UCSD-AML1 (cell line): ENCODE measurements at regions not wholly inside any gene's neighbourhood (a gene's known extent, or its start where the extent isn't known, plus 50 kb on each side); places are given as distances from the start of the nearest gene placed in this dataset.

ENCODE experiments used
- DNase-seq: peaks from one replicate; lab custom pipeline; 2025; ENCODE audit not compliant: unreplicated experiment; lab: John Stamatoyannopoulos, UW

DNA sequence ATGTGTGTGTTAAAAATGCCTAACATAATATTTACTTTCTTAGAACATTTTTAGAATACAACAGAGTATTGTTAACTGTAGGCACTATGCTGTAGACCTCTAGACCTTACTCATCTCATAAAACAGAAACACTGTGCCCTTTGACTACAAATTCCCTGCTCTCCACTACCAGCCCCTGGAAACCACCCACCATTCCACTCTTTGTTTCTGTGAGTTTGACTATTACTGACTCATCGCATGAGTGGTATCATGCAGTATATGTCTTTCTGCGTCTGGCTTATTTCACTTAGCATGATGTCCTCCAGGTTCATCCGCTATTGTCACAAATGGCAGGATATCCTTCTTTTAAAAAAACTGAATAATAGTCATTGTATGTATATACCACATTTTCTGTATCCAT is 216.7 kb upstream of the CFAP20DC start:
- DNase-seq = no peak

DNA sequence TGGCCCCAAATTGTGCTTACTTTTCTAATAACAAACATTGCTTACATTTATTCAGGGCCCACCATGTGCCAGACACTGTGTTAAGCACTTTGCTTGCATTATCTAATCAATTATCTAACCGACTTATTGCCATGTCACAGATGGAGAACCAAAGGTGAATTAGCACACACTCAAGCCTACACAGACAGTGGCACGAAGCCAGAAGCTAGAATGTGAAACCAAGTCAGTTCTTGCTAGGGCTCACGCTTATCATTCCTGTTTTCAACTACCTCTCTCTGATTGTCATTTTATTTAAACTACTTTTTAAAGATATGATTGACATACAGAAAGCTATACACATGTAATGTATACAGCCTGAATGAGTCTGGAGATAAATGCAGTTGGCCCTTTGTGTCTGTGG is 215.7 kb upstream of the CFAP20DC start:
- DNase-seq = no peak

GRCh38 chr3:59264366-59264765 is 214.5 kb upstream of the CFAP20DC start:
- no peak for DNase-seq

DNA sequence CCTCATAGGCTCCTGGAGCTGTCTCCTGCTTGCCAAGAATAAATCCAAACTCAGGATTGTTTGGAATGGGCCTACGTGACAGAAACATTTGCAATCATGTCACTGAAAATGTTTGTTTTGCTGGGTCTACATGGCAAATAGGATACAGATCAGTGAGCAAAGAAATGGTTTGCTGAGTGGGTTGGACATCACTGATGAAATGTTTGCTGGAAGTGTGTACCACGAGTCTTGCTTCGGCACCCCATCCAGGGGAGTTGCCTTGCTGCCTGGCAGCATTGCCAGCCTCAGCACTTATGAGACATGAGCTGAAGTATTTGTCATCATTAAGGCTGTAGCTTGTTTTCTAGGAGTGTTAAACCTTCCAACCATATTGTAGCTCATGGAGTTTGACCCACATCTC is 213.3 kb upstream of the CFAP20DC start:
- no peak for DNase-seq

GRCh38 chr3:59262076-59262498 is 212.3 kb upstream of the CFAP20DC start:
- no peak for DNase-seq

DNA sequence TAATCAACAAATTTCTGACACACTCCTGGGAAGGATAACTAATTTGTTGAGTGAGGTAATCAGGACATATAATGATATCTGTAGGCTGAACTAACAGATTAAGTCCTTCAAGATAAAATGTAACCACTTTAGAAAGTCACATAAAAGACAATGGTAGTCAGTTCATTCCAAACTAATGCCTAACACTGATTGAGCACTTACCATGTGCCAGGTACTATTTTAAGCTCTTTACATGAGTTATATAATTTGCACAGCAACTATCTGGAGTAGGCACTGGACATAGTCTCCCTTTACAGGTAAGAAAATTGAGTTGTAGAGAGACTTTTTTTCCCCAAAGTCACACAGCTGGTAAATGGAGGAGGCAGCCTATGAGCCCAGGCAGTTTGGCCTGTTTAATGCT is 211.2 kb upstream of the CFAP20DC start:
- no peak for DNase-seq

GRCh38 chr3:59258550-59259260 is 208.9 kb upstream of the CFAP20DC start:
- DNase-seq = no peak

DNA sequence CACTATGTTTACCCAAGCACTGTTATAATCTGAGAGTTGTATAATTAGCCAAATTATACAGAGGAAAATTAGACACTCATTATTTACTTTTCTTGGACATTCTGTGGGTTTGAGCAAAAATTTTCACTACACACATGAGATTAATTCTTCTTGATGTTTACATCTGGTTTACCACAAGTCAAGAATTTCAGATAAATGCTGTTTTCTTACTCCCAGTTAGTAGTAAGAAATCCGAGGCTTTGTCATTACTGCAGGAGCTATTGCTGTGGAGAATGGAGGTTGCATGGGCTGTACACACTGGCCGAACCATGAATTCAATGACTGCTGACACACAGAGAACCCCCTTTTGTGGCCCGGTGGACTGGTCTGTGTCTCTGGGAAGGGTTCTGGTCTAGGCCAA is 207.7 kb upstream of the CFAP20DC start:
- DNase-seq = no peak

DNA sequence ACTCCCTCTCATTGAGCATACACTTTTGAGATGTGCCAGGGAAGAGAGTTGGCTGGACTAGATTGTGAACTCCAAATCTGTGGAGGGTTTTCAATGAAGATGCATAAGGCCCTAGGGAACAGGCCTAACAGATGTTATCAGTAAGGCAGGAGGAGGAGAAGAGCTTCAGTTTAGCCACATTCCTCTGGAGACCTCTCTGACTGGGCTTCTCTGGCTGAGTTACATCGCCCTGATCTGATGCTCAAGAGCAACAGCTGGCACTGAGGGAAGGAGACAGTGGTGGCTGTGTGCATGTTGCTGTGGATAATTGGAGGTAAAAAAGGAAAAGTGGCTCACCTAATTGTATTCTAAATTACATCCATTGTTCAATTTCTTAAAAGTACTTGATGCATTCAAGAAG is 206.4 kb upstream of the CFAP20DC start:
- no peak for DNase-seq

- DNase-seq = no peak
Observed at GRCh38 chr3:59254976-59255375, 205.2 kb upstream of the CFAP20DC start.

GRCh38 chr3:59254433-59254832 is 204.6 kb upstream of the CFAP20DC start:
- DNase-seq = no peak

GRCh38 chr3:59253523-59253922 is 203.7 kb upstream of the CFAP20DC start:
- DNase-seq = no peak

DNA sequence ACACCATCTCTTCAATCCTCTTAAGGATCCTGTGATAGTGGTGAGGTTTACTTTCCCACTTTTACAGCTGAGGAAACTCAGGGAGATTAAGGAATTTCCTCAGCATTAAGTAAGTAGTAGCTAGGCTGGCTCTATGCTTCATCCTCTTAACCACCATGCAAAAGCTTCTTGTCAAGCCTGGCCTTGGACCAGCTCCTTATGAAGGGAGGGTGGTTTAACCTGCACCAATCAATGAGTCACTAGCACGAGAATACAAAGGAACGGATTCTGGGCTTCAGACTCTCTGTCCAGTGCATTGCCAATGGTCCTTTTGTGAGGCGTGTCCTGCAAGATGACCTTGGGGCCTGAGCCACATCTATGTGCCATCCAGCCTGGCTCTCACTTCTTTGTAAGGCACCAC is 202.0 kb upstream of the CFAP20DC start:
- DNase-seq = no peak

DNA sequence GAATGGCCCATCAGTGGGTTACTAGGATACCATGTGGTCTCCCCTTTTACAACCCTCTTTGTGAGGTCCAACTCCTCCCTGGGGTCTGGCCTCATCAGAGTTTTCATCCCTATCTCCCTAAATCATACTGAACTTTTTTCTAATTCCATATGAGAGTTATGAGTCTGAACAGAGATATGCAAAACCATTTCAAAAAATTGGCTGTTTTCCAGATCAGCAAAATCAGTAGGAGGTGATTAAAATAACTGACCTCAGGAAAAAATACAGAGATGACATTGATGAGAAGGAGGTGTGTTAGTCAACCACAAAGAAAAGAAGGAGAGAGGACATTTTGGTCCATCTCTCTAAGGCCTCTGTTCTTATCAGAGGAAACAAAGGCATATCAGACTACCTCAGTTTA is 200.8 kb upstream of the CFAP20DC start:
- no peak for DNase-seq

DNA sequence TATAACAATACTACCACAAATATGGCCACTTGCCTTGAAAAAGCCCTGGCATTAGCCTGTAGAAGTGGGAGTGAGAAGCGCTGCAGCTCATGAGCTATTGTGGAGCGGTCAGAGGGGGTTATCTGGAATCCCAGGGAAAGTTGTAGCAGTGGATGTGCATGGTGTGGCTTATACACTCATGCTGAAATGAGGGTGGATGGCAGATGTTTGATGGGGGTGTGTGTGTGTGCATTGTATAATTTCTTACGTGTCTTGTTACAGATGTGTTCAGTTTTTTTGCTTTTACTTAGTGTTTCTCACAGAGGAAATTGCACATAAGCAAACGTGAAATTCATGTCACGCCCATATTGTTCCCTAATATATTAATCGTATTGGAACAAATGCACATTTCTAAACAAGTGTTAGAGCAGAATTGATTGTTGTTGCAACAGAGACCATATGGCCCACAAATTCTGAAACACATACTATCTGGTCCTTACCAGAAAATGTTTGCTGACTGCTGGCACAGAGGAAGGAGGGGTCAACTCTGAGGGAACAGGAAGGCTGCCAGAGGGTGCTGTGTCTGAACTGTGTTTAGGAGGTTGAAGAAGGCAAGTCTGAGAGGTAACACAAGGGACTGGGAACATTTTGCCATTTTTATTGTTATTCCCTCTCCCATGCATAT is 200.0 kb upstream of the CFAP20DC start:
- DNase-seq = no peak

DNA sequence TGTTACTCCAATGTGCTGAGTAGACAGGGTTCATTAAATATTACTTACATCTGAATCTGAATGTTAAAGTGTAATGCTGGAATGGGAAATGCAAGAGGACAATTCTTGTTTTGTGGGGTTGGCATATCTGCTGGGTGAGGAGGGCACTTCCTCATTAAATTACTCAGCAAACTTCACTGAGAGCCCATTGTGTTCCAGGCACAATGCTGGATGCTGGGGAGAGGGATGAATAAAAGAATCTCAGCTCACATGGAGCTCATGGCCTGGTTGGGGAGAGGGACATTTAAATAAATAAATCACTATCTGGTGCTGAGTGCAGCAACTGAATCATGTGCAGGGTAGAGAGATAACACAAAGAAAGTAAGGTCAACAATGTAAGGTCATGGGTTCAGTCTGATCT is 199.2 kb upstream of the CFAP20DC start:
- no peak for DNase-seq

DNA sequence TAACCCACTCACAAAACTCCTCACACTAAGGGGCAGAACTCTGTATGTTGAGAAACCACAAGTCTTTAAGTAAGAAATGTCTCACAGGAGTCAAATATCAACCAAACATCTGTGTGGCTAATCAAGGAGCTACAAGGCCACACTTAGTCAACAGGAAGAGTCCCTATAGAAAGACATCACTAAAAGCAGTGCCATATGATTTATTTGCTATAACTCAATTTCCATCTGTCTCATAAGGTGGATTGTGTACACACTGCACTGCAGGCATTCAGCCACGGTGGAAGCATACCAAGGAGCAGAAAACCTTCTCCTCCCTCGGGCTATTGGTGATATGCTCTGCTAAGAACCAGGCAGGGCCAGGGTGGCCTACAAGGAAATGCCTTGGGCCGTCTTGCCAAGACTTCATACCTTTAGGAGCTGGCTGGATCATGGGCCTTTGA is 197.6 kb upstream of the CFAP20DC start:
- DNase-seq = no peak

DNA sequence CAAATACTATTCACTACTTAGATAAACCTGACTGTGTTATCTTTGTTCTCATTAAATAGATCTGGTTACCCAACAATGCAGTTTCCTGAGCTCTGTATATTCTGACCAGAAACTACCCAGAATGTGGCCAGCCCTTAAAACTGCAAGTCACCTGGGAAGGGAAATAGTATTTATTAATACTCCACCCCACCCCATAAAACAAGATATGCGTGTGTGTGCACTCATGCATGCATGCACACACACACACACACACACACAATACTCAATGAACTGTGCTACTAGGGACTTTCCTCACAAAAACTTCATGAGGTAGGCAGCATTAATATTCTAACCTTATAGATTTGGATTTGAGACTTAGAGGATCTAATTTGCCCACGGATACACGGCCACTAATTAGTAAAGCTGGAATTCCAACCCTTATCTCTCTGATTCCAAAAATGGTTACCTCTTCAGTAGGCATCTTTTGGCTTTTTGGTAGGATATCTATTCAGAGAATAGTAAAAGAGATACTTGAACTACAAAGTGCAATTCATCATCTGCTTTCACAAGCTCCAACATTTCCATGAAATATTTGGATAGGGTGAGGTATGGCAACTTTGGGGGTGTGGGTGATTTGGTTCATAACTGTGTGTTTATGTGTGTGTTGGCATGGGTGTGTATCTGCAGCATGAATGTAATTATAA is 197.0 kb upstream of the CFAP20DC start:
- no peak for DNase-seq

DNA sequence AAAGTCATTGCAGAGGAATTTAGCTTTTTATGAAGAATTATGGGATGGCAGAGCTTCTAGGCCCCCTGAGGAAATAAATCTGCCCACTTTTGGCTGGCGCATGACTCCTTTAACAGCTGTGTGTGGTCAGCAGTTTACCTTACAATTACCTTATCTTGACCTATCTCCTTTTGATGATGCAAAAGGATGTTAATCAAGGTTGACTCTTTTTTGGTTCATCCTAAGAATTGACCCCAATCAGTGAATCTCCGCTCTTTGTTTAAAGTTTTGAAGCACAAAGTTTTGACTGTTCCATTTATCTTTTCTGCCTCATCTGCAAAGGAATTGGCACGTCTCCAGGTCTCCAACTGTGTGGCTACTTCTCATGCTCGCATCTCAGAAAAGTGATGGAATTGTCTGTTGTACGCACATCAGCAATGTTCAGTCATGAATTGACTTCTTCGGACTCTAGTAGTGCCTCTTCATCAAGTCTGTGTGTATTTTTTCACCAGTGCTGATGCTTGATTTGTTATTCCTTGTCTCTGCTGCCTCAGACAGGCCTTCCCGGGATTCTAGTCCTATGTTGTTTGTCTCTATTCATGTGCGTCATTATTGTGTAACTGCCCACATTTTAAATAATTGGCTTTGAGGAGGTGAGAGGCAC is 196.2 kb upstream of the CFAP20DC start:
- DNase-seq = no peak

GRCh38 chr3:59245300-59245858 is 195.6 kb upstream of the CFAP20DC start:
- DNase-seq = no peak

DNA sequence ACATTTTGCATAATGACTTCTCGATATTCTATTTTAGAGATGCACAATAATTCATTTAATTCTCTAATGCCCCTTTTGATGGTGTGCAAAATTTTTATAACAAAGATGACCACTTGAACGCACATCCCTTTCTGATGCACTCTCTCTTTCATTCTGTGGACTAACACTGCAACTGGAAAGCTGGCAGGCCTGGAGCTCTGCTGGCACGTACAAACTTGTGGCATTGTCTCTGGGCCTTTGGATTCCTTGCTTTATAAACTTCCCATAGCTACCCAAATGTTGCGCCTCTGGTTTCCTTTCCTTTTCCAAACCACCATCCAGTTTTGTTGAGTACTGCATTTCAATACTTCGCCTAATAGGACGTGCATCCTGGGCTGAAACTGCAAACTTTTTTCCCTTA is 194.5 kb upstream of the CFAP20DC start:
- no peak for DNase-seq
